Activated T-cell treated with anti-CD3 and anti-CD28 coated beads, Interleukin-2, amount 50 U/mL, for 24 hours (primary cell): ENCODE measurements at regions not wholly inside any gene's neighbourhood (a gene's known extent, or its start where the extent isn't known, plus 50 kb on each side); places are given as distances from the start of the nearest gene placed in this dataset.
"Not testable (repeated sequence)": the region's sequence is repeated elsewhere in the genome, so short reads cannot be mapped to it uniquely, and the experiment has no call there.

Experiments
- DNase-seq: peaks from one replicate; pipeline ENCODE4 v3.0.0-alpha.2; 2020
- H3K27ac Mint-ChIP-seq: 2 replicates; pipeline ENCODE4 v1.8.0; 2020; ENCODE audit warnings: mild to moderate bottlenecking, mixed read lengths
- H3K27me3 Mint-ChIP-seq: 2 replicates; pipeline ENCODE4 v1.8.0; 2020; ENCODE audit warnings: mixed read lengths
- H3K36me3 Mint-ChIP-seq: 2 replicates; pipeline ENCODE4 v1.8.0; 2020; ENCODE audit warnings: low read depth, mixed read lengths
- H3K4me1 Mint-ChIP-seq: 2 replicates; pipeline ENCODE4 v1.8.0; 2020; ENCODE audit warnings: low read depth, mixed read lengths
- H3K4me3 Mint-ChIP-seq: 2 replicates; pipeline ENCODE4 v1.8.0; 2020; ENCODE audit warnings: mild to moderate bottlenecking, moderate library complexity, mixed read lengths
- H3K9me3 Mint-ChIP-seq: 2 replicates; pipeline ENCODE4 v1.8.0; 2020; ENCODE audit warnings: mixed read lengths

DNA sequence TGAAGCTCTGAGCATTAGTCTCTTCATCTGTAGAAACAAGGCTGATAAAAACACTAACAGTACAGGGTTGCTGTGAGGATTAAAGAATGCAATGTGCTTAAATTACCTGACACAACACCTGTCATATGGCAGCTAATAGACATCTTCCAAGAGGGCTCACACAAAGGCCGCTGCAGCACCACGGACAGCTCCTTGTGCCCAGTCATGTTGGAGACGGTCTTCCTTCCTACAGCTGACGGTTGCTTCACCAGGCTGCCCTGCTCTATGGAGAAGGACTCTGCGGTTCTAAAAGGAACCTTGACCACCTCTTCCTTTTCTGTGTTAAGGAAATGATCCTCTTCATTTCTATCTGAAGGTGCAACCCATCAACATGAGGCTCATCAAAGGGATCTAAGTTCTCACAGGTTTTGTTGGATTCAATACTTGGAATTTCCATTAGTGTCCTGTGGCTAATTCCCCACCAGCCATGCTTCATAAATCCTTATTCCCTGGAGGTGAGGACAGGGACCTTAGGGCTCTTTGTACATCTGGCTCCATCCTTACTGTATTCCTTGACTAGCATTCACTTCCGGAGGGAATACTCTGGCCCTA, 138.9 kb upstream of the CES5A start:
- Mint-ChIP-seq H3K27me3 (peaks cover 34% of the 10 kb centered on the region), H3K4me3 (no peak overlapping the region), H3K9me3 (no peaks in the 10 kb centered on the region), H3K36me3 (no peaks in the 10 kb centered on the region), H3K27ac (no peak overlapping the region), H3K4me1 (no peaks in the 10 kb centered on the region)
- DNase-seq, result peak; percentile 46

DNA sequence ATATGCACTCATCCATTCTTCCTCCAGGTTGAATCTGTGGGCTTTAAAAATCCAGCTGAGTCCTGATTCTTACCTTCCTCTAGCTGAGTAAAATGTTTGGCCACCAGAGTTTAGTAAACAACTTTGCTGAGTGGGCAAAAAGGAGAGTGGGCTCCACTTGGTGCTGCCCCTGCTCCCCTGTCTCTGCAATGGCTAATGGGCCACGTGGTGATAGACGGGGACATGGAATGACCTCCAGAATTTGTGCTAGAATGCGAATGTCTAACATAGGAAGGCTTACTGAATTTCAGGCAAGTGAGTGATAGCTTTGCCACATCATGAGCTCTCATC, 137.3 kb upstream of the CES5A start:
- Mint-ChIP-seq H3K27me3 (peaks cover 36% of the 10 kb centered on the region), H3K36me3 (no peaks in the 10 kb centered on the region), H3K9me3 (no peaks in the 10 kb centered on the region), H3K4me1 (no peaks in the 10 kb centered on the region), H3K4me3 (no peak overlapping the region), H3K27ac (no peak overlapping the region)
- no peak for DNase-seq

DNA sequence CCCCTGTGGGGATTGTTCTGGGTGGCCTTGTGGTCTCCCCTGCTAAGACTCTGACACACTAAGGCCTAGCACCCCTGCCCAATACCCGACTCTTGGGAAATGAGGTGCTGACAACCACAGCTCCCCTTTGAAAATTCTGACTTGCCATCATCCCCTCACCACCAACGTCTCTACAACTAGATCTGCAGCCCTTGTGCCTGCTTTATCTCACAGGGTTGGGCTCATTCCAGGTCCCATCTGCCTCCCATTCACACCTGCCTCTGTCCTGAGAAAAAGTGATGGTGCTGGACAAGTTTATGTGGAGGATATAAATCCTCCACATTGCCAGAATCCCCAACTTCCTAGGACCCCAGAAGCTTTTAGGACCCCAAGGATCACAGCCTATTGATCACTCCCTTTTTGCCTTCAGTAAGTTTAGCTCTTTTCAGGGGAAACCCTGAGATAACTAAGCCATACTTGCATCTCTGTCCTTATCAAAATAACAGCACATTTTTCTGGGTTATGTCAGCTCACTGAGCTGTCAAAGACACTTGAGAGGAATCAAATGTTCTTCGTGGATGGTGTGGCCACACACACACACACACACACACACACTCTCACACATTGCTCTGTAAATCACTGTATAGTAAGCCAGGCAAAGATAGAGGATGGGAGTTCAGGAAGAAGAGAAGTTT, 136.8 kb upstream of the CES5A start:
- no peak for DNase-seq
- no peak overlapping the region for H3K4me3 Mint-ChIP-seq
- peaks cover 33% of the 10 kb centered on the region for H3K27me3 Mint-ChIP-seq
- H3K27ac Mint-ChIP-seq, result no peak overlapping the region
- H3K36me3 Mint-ChIP-seq, result no peaks in the 10 kb centered on the region
- H3K4me1 Mint-ChIP-seq, result no peaks in the 10 kb centered on the region
- H3K9me3 Mint-ChIP-seq, result no peaks in the 10 kb centered on the region

DNA sequence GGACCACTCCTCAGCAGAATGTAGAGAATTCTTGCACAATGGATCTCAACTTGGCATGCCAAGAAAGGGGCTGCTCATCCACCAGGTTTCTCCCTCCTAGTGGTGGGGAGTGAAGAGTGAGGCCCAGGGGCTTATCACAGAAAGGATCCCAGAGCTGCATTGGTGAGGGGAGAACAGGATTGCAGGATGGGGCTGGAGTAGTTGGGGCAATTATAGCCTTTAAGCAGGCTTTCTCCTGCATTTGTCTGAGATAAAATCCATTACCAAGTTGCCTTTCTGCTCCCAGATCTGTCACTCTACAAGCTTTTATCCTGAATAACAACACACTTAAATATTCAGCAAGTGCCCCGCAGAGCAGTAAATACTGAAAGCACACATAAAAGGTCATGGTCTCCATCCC, 130.8 kb upstream of the CES5A start:
- Mint-ChIP-seq H3K4me1 (no peaks in the 10 kb centered on the region), H3K9me3 (peaks cover 3% of the 10 kb centered on the region), H3K27me3 (peaks cover 22% of the 10 kb centered on the region), H3K4me3 (no peak overlapping the region), H3K36me3 (no peaks in the 10 kb centered on the region), H3K27ac (no peak overlapping the region)
- no peak for DNase-seq

- no peak for DNase-seq
- no peak overlapping the region for H3K4me3 Mint-ChIP-seq
- peaks cover 19% of the 10 kb centered on the region for H3K9me3 Mint-ChIP-seq
- H3K36me3 Mint-ChIP-seq, result no peaks in the 10 kb centered on the region
- no peak overlapping the region for H3K27ac Mint-ChIP-seq
- peaks cover 15% of the 10 kb centered on the region for H3K27me3 Mint-ChIP-seq
- no peaks in the 10 kb centered on the region for H3K4me1 Mint-ChIP-seq
These were observed 124.5 kb upstream of the CES5A start for GRCh38 chr16:55999683-56000082.

DNA sequence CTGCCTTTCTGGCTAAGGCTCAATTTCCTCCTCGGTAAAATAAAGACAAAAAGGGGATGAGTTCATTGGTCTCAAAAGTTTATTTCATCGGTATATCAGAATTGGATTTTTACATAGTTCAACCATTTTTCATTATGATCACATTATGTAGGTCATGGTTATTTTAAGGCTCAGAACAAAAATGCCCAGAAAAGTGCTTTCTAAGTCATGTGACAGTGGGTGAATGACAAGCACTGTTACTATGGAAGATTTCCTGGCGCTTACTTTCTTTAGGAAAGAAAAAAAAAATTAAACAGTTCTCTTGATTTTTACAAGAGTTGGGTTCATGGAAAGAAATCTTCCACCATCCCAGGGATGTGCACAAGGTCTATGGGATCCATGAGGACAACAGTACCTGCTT, 117.9 kb upstream of the CES5A start:
- H3K4me3 Mint-ChIP-seq, result no peak overlapping the region
- no peak for DNase-seq
- H3K4me1 Mint-ChIP-seq, result no peaks in the 10 kb centered on the region
- H3K27ac Mint-ChIP-seq, result no peak overlapping the region
- H3K36me3 Mint-ChIP-seq, result no peaks in the 10 kb centered on the region
- peaks cover 2% of the 10 kb centered on the region for H3K9me3 Mint-ChIP-seq
- peaks cover 24% of the 10 kb centered on the region for H3K27me3 Mint-ChIP-seq

GRCh38 chr16:55992551-55992950, 117.4 kb upstream of the CES5A start:
- Mint-ChIP-seq H3K4me3 (no peak overlapping the region), H3K9me3 (no peaks in the 10 kb centered on the region), H3K4me1 (no peaks in the 10 kb centered on the region), H3K27me3 (peaks cover 22% of the 10 kb centered on the region), H3K36me3 (no peaks in the 10 kb centered on the region), H3K27ac (no peak overlapping the region)
- no peak for DNase-seq

- no peak for DNase-seq
- Mint-ChIP-seq H3K27ac (no peak overlapping the region), H3K9me3 (no peaks in the 10 kb centered on the region), H3K4me1 (no peaks in the 10 kb centered on the region), H3K4me3 (no peak overlapping the region), H3K36me3 (no peaks in the 10 kb centered on the region), H3K27me3 (peaks cover 22% of the 10 kb centered on the region)
These were observed 116.7 kb upstream of the CES5A start for GRCh38 chr16:55991843-55992242.

DNA sequence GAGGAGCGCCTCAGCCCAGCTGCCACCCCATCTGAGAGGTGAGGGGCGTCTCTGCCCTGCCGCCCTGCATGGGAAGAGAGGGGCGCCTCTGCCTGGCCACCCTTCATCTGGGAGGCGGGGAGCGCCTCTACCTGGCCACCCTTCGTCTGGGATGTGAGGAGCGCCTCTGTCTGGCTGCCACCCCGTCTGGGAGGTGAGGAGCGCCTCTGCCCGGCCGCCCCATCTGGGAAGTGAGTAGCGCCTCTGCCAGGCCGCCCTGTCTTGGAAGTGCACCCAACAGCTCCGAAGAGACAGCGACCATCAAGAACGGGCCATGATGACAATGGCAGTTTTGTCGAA, 114.4 kb upstream of the CES5A start:
- Mint-ChIP-seq H3K27me3 (peaks cover 20% of the 10 kb centered on the region), H3K4me3 (no peak overlapping the region)
- no peak for DNase-seq

DNA sequence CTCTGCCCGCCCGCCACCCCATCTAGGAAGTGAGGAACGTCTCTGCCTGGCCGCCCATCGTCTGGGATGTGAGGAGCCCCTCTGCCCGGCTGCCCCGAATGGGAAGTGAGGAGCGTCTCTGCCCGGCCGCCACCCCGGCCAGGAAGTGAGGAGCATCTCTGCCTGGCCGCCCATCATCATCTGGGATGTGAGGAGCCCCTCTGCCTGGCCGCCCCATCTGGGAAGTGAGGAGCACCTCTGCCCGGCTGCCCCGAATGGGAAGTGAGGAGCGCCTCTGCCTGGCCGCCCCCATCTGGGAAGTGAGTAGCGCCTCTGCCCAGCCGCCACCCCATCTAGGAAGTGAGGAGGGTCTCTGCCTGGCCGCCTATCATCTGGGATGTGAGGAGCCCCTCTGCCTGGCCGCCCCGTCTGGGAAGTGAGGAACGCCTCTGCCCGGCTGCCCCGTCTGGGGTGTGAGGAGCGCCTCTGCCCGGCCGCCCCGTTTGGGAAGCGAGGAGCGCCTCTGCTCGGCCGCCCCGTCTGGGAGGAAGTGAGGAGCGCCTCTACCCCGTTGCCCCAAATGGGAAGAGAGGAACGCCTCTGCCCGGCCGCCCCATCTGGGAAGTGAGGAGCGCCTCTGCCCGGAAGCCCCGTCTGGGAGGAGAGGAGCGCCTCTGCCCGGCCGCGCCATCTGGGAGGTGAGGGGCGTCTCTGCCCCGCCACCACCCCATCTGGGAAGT, 113.8 kb upstream of the CES5A start:
- not testable (repeated sequence) for H3K4me3 Mint-ChIP-seq, H3K27ac Mint-ChIP-seq, H3K36me3 Mint-ChIP-seq, H3K4me1 Mint-ChIP-seq, H3K9me3 Mint-ChIP-seq, DNase-seq
- H3K27me3 Mint-ChIP-seq, result peaks cover 19% of the 10 kb centered on the region

More for the DNA sequence above, 114.4 kb upstream of the CES5A start:
- Mint-ChIP-seq H3K36me3 (no peaks in the 10 kb centered on the region), H3K4me1 (no peaks in the 10 kb centered on the region), H3K9me3 (no peaks in the 10 kb centered on the region), H3K27ac (no peak overlapping the region)

- Mint-ChIP-seq H3K4me3 (no peak overlapping the region), H3K9me3 (no peaks in the 10 kb centered on the region), H3K27me3 (peaks cover 12% of the 10 kb centered on the region), H3K36me3 (no peaks in the 10 kb centered on the region), H3K4me1 (no peaks in the 10 kb centered on the region), H3K27ac (no peak overlapping the region)
- no peak for DNase-seq
These were observed 112.8 kb upstream of the CES5A start for GRCh38 chr16:55988013-55988412.

- Mint-ChIP-seq H3K36me3 (no peaks in the 10 kb centered on the region), H3K4me3 (no peak overlapping the region), H3K4me1 (no peaks in the 10 kb centered on the region), H3K27ac (no peak overlapping the region), H3K27me3 (peaks cover 5% of the 10 kb centered on the region), H3K9me3 (no peaks in the 10 kb centered on the region)
- DNase-seq, result no peak
These were observed 107.4 kb upstream of the CES5A start for GRCh38 chr16:55982597-55982996.

GRCh38 chr16:55981557-55981956, 106.4 kb upstream of the CES5A start:
- no peaks in the 10 kb centered on the region for H3K4me1 Mint-ChIP-seq
- H3K27me3 Mint-ChIP-seq, result peaks cover 5% of the 10 kb centered on the region
- no peaks in the 10 kb centered on the region for H3K9me3 Mint-ChIP-seq
- H3K27ac Mint-ChIP-seq, result no peak overlapping the region
- DNase-seq, result no peak
- H3K36me3 Mint-ChIP-seq, result no peaks in the 10 kb centered on the region
- H3K4me3 Mint-ChIP-seq, result no peak overlapping the region

GRCh38 chr16:55976815-55977214, 101.6 kb upstream of the CES5A start:
- Mint-ChIP-seq H3K9me3 (no peaks in the 10 kb centered on the region), H3K4me1 (no peaks in the 10 kb centered on the region), H3K4me3 (no peak overlapping the region), H3K27ac (no peak overlapping the region), H3K36me3 (no peaks in the 10 kb centered on the region), H3K27me3 (peaks cover 13% of the 10 kb centered on the region)
- no peak for DNase-seq

DNA sequence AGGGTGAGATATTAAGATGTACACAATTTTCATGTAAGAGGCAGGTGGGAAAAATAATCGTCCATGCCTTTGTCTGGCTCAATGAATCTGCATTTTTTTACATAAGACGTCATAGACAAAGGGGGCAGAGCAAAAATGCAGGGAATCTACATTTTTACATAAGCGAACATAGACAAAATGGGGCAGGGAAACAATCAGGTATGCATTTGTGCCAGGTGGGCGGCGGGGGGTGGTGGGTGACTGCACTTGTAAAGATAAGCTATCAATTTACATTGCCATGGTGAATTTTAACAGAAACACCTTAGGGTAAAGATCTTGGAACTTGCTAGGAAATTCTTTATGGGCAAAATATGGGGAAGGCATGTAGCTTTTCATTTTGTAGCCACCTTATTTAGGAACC, 96.3 kb upstream of the CES5A start:
- H3K27me3 Mint-ChIP-seq, result peaks cover 20% of the 10 kb centered on the region
- H3K9me3 Mint-ChIP-seq, result no peaks in the 10 kb centered on the region
- DNase-seq, result no peak
- no peaks in the 10 kb centered on the region for H3K4me1 Mint-ChIP-seq
- H3K36me3 Mint-ChIP-seq, result no peaks in the 10 kb centered on the region
- no peak overlapping the region for H3K27ac Mint-ChIP-seq
- H3K4me3 Mint-ChIP-seq, result no peak overlapping the region
